Transverse colon (tissue), 4 donors: ENCODE measurements at regions not wholly inside any gene's neighbourhood (a gene's known extent, or its start where the extent isn't known, plus 50 kb on each side); places are given as distances from the start of the nearest gene placed in this dataset.

Source experiments
- DNase-seq: peaks from one replicate; pipeline ENCODE4 v3.0.0-alpha.2; 2019
- H3K27ac ChIP-seq, 4 donors: fragments of 200-600 bp; sonication (generic); 2 replicates each; pipeline ENCODE4 v1.5.1; 2016 to 2018; ENCODE audit warnings: inconsistent platforms in 4 of 4
- H3K27me3 ChIP-seq: fragments of 200-600 bp; sonication (generic); 2 replicates; pipeline ENCODE4 v1.5.1; 2017; ENCODE audit warnings: inconsistent platforms
- H3K36me3 ChIP-seq, 4 donors: fragments of 200-600 bp; sonication (generic); 2 replicates each; pipeline ENCODE4 v1.5.1; 2017 to 2019; ENCODE audit warnings: inconsistent platforms in 4 of 4
- H3K4me1 ChIP-seq, 4 donors: fragments of 200-600 bp; sonication (generic); 2 replicates each; pipeline ENCODE4 v1.5.1; 2017 to 2020; ENCODE audit warnings: inconsistent platforms in 4 of 4
- H3K4me3 ChIP-seq, 4 donors: fragments of 200-600 bp; sonication (generic); 1 replicate in 1 of 4; 2 replicates in 3 of 4; pipeline versions ENCODE4 v1.5.1 to v1.6.1; 2017 to 2019; ENCODE audit warnings: inconsistent platforms in 4 of 4
- H3K9me3 ChIP-seq, 2 donors: fragments of 200-600 bp; sonication (generic); 2 replicates each; pipeline ENCODE4 v1.5.1; 2017 to 2019; ENCODE audit warnings: inconsistent platforms in 2 of 2
- CTCF ChIP-seq, 5 experiments: fragments of 200-600 bp in 3 of 5; fragments of 450-650 bp in 2 of 5; sonication (generic) in 3 of 5; IDR thresholded peaks; 1 replicate in 2 of 5; 2 replicates in 3 of 5; pipeline ENCODE4 v1.5.1; 2016 to 2017; ENCODE audit warnings: antibody characterized with exemption in 5 of 5, inconsistent platforms in 3 of 5, mild to moderate bottlenecking in 2 of 5, moderate library complexity in 1 of 5
- EP300 ChIP-seq: sonication (generic); formaldehyde crosslinking; IDR thresholded peaks from one replicate; pipeline ENCODE4 v1.6.1; 2017; ENCODE audit warnings: antibody characterized with exemption, low read depth
- POLR2A ChIP-seq: fragments of 450-650 bp; IDR thresholded peaks from one replicate; pipeline ENCODE4 v1.6.1; 2016; ENCODE audit warnings: antibody characterized with exemption, mild to moderate bottlenecking, moderate library complexity
- POLR2AphosphoS5 ChIP-seq, 3 donors: sonication (generic); formaldehyde crosslinking; IDR thresholded peaks; one replicate each; pipeline ENCODE4 v1.6.1; 2016; ENCODE audit warnings: antibody characterized with exemption in 3 of 3
- WGBS, 2 donors: methylation state at CpG; one replicate each; pipeline ENCODE4 v1.1.5; 2018; ENCODE audit warnings: low coverage in 1 of 2; 5-methylcytosine and 5-hydroxymethylcytosine counted together
- in situ Hi-C, 4 donors: fragments of 200-750 bp; cut with MboI; loops; one replicate each; pipeline versions ENCODE4 v1.15.0 to v1.15.1; 2017; ENCODE audit warnings: low sequenced_read_pairs in 3 of 4, low pct_ligation_motif_present in 1 of 4, low pct_unique_long_range_greater_than_20kb in 1 of 4
- intact Hi-C: fragments of 100-400 bp; cut with DNase I; formaldehyde crosslinking; loops from one replicate; pipeline ENCODE4 v1.15.1; 2023; ENCODE audit warnings: low total_unique reads

DNA sequence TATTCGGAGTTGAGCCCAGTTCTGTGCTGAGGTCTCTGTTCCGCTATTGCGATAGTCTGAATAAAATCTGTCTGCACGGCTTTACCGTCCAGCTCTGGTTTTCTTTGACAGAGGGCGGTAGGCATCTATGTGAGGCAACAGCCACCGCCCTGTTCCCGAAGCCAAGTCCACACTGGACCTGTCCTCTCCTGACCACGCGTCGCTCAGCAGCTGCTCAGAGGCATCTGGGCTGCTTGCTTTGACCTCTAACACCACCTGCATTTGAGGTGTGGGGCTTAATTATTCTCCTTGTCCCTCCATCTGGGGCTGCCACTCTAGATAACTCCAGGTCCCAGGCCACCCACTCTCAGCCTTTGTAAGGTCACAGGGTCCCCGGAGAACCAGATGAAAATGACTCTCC, 168.4 kb upstream of the SMIM23 start:
- H3K27me3 ChIP-seq = peaks cover 12% of the 10 kb centered on the region
- no peak overlapping the region for H3K27ac ChIP-seq
- intact Hi-C loops = loop anchor here (10.0 kb wide), 1 partner anchor 1012 kb away; no protein-coding TSS in a partner anchor
- H3K4me3 ChIP-seq = no peak overlapping the region
- 93 to 100% methylated on average over 3 to 12 of the region's 12 CpGs for WGBS, 2 donors
- TF ChIP-seq CTCF (IDR thresholded peaks at IDR 0.05) = no peak
- no peak for TF ChIP-seq POLR2AphosphoS5 (IDR thresholded peaks at IDR 0.05)
- no peak for TF ChIP-seq EP300
- no peak for TF ChIP-seq POLR2A
- no peaks in the 10 kb centered on the region for H3K4me1 ChIP-seq
- no peak for DNase-seq
- H3K36me3 ChIP-seq = no peaks in the 10 kb centered on the region
- in situ Hi-C loops = no loop called here
- no peaks in the 10 kb centered on the region for H3K9me3 ChIP-seq

- TF ChIP-seq POLR2A (no peak), CTCF (IDR thresholded peaks at IDR 0.05) (no peak), POLR2AphosphoS5 (IDR thresholded peaks at IDR 0.05) (no peak), EP300 (no peak)
- Histone ChIP-seq H3K27me3 (peaks cover 12% of the 10 kb centered on the region), H3K4me3 (no peak overlapping the region), H3K9me3 (no peaks in the 10 kb centered on the region), H3K4me1 (no peaks in the 10 kb centered on the region), H3K27ac (no peak overlapping the region), H3K36me3 (no peaks in the 10 kb centered on the region)
- in situ Hi-C loops = no loop called here
- intact Hi-C loops = loop anchor here (10.0 kb wide), 1 partner anchor 1013 kb away; no protein-coding TSS in a partner anchor
- WGBS, 2 donors = 82% methylated on average over 19 of the region's 19 CpGs; no CpG with 5 or more reads in 1 of the 2 donors
- no peak for DNase-seq
These were observed 167.6 kb upstream of the SMIM23 start for GRCh38 chr5:171617817-171618591.

GRCh38 chr5:171619196-171619595, 166.4 kb upstream of the SMIM23 start:
- 78% methylated on average over 7 of the region's 7 CpGs; no CpG with 5 or more reads in 1 of the 2 donors for WGBS, 2 donors
- in situ Hi-C loops = no loop called here

More at GRCh38 chr5:171619196-171619595, 166.4 kb upstream of the SMIM23 start:
- Histone ChIP-seq H3K36me3 (no peaks in the 10 kb centered on the region), H3K4me3 (no peak overlapping the region), H3K27me3 (peaks cover 12% of the 10 kb centered on the region), H3K27ac (no peak overlapping the region), H3K9me3 (no peaks in the 10 kb centered on the region), H3K4me1 (no peaks in the 10 kb centered on the region)
- intact Hi-C loops = loop anchor here (10.0 kb wide), 1 partner anchor 1014 kb away; no protein-coding TSS in a partner anchor
- no peak for DNase-seq
- TF ChIP-seq POLR2A (no peak), POLR2AphosphoS5 (IDR thresholded peaks at IDR 0.05) (no peak), EP300 (no peak), CTCF (IDR thresholded peaks at IDR 0.05) (no peak)
